SKM-1 treated with dmso at 0.1 percent for 144 hours (cell line): ENCODE measurements at regions not wholly inside any gene's neighbourhood (a gene's known extent, or its start where the extent isn't known, plus 50 kb on each side); places are given as distances from the start of the nearest gene placed in this dataset.

ENCODE experiments used
- DNase-seq: peaks from one replicate; lab custom pipeline; 2025; ENCODE audit not compliant: unreplicated experiment; lab: John Stamatoyannopoulos, UW

DNA sequence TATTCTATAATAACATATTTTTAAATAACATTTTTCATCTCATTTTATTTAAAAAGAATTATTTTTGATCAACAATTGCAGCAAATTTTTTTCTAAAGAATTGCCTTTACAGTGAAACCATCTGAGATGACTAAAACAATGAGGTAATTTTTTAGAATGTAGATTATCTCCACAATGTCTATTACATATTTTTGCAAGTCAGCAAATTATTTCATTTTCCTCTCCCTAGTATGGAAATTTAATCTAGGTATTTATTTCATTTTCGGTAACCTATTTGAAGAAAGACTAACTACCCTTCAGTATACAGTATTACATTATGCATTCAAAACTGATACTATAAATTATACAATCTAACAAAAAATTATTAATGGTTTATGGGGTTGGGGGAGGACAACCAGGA lies 213.2 kb upstream of the SP4 start:
- DNase-seq, result no peak

DNA sequence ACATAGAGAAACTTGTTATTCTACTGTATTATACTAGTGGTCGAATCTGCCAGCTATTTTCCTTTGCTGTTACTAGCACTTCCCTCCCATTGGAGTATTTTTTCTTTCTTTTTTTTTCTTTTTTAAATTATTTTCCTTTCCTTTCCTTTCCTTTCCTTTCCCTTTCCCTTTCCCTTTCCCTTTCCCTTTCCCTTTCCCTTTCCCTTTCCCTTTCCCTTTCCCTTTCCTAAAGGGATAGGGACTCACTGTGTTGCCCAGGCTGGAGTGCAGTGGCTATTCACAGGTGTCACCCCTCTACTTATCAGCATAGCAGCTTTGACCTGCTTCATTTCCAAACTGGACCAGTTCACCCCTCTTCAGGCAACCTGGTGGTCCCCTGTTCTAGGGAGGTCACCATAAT lies 212.6 kb upstream of the SP4 start:
- DNase-seq, result no peak

DNA sequence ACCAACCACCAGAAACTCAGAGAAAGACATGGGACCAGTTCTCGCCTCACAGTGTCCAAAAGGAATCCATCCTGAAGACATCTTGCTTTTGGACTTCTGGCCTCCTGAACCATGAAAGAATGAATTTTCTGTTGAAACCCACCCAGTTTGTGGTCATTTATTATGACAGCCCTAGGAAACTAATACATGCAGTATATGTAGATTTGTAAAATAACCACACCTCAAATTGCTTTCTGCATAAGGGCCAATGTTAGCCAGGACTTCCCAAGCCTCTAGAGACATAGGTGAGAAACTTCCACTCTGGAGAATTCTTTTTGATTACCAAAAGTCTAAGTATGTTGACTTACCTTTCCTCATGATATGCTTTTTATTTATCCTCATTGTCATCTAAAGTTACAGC lies 210.5 kb upstream of the SP4 start:
- no peak for DNase-seq

DNA sequence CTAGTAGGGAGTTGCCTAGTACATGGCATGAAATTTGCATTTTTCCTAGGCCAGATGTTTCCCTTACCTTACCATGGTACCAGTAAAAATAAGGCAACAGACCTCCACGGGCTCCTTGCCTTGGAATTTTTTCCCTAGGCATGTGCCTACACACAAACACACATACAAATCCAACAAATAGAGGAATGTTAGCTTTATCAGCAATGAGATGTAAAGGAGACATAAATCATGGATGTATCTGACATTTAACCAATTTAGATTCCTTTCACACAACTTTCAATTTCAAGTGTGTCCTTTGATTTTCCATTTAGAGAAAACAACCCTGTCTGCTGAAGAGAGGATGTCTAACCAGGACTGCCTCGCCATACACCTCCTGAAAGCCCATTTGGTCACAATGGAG lies 209.7 kb upstream of the SP4 start:
- no peak for DNase-seq

DNA sequence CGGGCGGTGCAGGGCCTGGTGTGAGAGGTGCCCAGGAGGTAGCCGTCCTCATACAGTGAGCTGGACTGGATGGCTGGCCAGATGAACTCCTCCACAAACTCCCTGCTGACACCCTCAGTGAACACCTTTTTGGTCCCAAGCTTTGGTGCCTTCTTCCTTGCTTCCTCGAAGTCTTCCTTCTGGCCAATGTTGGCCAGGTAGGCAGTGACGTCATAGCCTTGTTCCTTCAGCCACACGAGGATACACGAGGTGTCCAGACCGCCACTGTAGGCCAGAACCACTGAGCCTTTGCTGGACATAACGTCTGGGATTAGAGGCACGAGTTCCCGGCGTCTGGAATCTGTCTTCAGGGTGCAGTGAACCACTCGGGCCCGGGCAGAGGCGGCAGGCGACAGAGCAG lies 206.8 kb upstream of the SP4 start:
- DNase-seq, result no peak

DNA sequence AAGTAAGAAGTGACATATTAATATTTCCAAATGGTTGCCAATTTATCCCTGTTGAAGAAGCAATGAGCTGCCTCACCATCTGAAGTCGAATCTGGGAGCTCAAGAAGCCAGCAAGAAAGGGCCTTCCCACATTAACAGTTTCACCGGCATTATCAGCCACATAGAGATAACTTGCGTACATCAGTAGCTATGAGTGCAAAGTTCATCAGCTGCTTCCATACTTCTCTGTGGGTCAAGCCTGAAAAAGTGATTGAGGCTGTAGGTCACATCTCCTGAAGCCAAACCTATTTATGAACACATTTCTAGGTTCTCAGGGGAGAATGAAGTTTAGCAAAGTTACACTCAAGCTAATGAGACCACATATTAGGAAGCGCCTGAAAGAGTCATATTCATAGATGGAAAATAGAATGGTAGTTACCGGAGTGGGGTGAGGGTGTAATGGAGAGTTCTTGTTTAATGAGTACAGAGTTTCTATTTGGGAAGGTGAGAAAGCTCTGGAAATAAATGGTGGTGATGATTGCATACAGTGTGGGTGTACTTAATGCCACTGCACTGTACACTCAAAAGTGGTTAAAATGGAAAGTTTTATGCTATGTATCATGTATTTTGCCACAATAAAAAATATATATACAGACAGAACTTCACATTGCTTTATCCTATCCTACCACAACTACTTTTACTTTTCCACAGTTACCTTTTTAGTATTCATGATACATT lies 189.3 kb upstream of the SP4 start:
- DNase-seq, result no peak

DNA sequence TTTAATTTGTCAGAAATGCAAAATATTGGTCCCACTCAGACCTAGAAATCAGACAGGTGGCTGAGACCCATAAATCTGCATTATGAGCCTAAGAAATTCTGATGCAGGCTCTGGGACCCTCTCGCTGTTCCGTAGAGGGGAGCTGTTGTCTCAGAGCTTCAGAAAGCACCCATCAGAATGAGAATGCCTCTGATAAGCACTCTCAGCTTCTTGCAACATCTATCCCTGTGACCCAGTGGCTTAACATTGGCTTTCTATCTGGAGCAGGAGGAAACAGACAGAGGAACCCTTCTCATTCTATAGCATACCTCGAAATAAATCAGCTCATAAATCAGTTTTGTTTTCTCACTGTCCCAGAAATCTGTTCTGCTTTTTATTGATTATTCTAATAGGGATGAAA lies 184.6 kb upstream of the SP4 start:
- DNase-seq, result no peak

DNA sequence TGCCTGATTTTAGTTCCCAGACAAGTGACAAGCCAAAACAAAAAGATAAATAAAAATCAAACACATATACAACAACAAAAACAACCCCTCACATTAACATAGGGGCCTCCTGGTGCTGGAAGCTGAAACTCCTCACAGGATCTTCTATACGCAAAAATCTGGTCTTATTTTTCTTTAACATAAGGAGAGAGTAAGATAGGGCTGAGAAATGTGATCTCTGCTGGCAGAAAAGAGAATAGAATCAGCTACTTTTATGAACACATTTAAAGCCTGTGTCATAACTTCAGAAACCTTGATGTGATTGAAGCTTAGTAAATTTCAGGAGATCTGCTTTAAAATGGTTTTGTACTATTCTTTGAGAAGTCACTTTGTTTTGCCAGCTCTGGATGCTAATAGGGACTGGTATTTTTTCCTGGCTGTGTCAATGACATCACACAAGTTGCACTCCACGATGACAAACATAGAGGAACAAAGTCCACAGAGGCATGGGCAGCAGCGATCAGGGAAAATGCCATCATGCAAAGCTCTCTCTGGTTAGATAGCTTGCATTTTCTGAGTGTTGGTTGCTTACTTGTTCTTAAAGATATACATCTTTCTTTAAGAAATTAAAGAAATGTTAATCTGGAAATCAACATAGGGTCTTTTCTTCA lies 176.6 kb upstream of the SP4 start:
- DNase-seq, result no peak

DNA sequence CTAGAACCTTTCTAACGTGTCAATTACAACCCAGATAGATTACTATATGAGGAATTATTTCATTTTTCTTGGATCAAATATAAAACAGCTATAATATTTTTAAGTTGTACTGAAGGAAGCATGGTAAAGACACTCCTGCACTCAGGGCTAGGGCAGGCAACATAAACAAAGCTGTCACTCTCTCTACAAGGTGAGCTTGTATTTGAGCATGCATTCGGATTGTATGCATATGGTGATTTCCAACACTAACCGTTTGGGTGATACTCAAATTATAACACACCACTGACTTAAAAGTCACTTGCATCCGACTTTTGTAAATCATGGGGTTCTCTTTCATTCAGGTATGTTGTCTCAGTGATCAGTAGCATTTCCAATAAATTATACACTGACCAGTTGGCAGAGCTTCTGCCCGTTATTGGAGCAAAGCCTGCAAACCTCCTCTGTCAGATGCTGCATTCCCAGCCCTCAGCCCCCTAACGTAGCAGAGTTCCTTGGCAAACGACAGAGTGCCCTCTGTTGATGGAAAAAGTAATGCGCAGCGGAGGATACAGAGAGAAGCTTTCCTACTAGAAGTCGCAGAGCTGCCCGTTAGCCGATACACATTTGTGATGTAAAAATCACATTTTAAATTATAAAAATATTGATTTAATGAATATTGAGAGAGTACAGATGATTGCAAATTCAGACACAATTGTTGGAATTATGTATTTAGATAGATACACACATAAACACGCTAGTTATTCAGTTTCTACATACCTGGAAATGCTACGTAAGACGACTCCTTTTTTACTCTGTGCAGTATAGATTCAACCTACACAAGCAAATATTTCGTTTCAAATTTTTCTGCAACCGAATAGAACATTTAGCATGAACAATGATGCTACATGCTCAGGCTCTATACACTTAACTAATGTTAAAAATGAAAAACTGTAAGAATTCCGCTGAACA lies 173.9 kb upstream of the SP4 start:
- peak; percentile 32 for DNase-seq

DNA sequence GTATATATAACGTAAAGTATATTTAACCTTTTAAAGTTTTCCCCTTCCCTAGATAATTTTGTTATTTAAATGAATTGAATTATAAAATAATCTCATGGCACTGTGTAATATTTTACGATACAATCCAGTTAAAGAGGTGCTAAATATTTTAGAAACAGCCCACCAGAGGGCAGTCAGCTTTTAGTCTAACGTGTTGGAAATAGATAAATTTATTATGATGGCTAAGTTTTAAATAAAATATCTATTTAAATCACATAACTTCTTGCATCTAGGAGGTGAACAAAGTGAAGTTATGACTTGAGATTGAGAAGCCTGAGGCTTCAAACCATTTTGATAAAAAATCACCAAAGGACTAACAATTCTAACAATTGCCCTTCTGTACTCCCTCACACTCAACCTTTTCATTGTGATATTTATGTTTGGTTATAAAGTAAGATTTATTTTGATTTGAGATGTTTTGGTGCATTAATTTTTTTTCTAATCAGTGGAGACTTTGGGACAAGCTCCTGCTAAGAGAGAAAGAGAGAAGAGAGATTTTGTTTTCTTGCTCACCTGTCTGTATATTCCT lies 171.5 kb upstream of the SP4 start:
- DNase-seq, result no peak

DNA sequence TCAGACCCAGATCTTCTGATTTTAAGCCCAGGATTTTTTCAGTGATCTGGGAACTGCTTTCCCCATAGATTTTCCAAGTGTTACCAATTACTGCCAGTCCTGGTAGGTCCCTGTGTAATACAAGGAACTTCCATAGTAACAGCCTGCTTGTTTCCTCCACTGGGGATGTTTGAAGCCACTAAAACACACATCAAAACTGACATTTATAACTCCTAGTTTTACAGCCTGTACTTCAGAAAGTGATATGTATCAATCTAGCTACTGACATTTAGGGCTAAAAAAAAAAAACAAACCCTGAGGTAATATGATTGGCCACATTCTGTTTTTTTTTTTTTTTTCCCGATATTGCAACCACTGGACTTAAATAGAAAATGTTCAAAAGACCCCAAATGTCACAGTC lies 166.9 kb upstream of the SP4 start:
- DNase-seq, result no peak

DNA sequence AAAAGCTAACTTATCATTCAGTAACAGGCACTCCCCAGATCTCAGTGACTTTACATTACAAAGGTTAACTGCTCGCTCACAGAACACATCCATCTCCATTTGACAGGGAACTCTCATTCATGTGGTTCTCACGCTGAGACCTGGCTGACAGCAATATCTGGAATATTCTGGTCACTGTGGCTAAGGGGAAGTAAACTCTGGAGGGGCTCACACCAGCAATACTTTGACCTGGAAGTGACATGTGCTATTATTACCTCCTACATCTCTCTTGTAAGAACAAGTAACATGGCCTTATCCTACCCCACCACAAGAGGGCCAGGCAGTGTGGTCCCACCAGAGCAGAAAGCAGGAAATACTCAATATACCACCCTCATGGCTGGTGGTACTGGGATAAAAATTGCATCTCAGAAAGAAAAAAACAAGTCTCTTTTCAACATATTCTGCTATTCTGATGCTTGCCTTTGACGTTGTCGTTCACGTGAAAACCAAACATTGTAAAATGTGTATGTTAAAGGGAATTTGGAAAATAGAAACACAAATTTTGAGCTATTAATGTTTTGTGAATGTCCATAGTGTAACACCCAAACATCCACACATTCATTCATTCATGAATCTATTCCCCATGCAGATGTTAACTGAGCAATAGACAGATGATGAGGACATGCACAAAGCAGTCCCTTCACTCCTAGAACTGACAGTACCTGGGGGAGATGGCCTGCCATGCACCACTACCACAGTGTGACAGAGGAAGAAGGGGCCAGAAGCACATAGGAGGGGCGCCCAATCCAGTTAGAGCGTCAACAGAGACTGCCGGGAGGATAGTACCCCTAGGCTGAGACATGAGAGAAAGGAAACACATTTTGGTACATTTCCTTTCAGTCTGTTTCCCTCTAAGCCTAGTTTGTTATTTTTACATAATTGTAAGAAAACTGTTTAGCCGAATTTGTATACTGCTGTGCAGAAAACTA lies 166.0 kb upstream of the SP4 start:
- DNase-seq, result peak; percentile 40

DNA sequence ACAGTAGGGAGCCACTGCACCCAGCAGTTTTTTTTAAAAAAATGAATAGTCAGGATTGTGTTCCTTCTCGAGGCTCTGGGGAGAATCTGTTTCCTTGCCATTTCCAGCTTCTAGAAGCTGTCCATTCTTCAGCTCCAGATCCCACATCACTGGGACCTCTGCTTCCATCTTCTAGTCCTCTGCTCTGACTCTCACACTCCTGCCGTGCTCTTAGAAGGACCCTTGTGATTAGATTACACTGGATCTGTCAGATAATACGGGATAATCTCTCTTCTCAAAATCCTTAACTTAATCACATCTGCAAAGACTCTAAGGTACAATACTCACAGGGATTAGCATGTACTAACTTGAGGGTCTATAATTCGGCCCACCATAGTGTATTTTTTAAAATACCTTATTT lies 158.9 kb upstream of the SP4 start:
- DNase-seq, result no peak

DNA sequence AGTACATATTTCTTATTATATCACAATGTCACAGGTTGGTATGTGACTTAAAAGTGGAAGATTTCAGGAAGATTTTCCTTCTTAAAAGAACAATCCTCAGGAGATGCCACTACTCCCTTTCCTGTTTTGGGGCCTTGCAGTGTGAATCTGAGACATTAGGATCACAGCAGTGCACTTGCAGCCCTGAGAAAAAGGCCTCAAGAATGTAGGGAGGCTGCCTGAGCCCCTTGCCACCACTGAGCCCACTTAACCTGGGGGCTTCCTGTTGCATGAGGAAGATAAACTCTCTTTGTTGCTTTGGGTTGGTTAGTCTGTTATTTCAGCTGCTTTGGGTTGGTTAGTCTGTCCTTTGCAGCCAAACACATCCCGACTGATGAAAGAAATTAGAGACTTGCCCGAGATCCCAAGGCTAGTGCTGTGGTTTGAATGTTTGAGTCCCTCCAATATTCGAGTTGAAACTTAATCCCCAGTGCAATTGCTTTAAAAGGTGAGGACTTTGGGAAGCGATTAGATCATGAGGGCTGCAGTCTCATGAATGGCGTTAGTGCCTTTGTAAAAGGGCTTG lies 151.3 kb upstream of the SP4 start:
- no peak for DNase-seq

DNA sequence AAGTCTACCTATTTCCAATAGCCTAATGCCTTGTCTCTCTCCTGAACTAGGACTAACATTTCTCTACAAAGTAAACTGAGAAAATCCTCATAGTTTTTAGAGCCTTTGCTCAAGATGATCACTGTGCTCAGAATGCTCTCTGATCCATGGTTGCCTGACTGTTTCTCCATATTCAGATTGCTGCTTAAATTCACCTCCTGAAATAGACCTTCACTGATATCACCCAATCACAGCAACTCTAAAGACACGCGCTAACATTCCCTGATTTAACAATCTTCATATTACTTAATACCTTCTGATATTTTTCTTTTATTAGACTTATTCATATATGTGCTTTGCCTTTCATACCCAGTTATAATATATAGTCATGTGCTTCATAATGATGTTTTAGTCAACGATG lies 148.9 kb upstream of the SP4 start:
- DNase-seq, result no peak

DNA sequence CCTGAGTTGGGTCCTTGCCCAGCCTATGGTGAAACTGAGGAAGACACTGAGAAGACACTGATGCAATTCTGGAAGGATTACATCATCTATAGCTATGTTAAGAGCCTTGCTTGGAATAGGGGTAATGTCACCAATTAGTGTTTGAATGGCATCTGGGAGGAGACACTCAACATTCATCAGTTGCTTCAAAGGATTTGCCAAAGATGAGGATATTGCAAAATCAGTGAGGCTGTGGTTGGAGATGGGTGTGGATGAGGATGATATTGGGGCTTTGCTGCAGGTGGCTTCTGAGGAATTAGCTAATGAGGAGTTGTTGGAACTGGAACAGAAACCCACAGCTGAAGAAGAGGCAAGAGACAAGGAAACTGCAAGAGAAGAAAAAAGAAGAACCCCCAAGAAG lies 146.7 kb upstream of the SP4 start:
- DNase-seq, result peak; percentile 85

DNA sequence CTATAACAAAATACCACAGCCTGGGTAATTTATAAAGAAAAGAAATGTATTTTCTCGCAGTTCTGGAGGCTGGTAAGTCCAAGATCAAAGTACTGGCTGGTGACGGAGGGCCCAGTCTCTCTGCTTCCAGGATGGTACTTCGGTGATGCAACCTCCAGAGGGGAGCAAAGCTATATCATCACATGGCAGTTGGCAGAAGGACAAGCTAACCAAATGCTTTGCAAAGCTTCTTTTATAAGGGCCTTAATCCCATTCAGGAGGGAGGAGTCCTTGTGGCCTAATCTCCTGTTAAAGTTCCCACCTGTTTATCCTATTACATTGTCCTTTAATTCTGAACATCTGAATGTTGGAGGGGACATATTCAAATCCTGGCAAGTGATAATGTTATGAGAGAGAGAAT lies 134.1 kb upstream of the SP4 start:
- no peak for DNase-seq

DNA sequence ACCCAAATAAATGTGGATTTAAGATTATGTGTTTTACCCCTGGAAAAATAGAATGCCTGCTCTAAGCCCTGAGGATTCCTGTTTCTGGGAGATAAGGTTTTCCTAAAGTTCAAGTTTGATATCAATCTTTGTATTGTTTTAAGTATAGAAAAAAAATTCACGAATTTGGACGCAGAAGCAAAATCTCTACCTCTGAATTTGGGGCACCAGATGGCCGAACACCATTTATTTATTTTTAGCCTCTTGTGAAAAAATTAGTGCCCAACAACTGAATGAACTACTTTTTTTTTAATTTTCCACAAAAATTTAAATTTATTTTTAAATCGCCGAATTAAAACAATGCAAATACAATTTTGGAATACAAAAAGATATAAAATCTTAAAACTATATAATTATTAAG lies 128.1 kb upstream of the SP4 start:
- DNase-seq, result no peak

DNA sequence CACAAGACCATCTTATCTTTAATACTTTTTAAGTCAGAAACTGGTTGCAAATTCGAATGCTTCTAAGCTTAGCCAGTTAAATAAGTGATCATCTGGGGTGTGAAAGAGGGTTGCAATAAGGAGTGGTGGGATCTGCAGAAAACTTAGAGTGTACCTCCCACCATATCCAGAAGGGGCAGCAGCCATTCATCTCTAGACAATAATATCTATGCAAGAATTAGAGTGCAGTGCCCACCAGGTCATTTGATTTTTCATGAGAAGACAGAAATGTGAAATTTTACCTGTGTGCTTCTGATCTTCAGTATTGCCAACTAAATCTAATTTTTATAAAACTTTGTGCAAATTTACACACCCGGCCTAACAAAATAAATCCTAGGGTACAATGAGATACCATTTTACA lies 127.2 kb upstream of the SP4 start:
- no peak for DNase-seq

DNA sequence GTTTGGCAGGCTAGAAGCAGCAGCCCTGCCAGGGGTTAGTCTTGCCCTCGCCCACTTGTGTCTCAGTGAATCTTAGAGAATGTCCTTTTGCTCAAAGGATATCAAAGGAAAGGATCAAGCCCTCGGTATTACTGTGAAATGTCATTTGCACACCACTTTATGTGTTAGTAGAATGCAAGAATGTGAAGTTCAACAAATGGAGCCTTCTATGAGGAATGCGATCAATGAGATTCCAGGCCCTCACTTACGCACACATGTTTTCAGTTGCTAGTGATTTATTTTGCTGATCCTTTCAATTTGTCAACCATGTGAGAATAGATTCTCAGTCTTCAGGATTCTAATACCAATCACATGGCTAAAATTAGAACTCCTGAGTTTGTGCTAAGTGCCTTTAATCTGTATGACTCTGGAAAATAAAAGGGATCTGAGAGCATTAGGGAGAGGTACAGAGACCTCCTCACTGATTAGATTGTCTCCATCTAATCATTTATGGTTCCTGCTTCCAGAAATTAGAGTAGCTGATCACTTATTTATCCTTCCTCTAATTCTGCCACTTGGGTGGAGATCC lies 123.0 kb upstream of the SP4 start:
- DNase-seq, result no peak
